DMS 273 treated with DMSO at 0.1 percent for 48 hours (cell line): ENCODE measurements at regions not wholly inside any gene's neighbourhood (a gene's known extent, or its start where the extent isn't known, plus 50 kb on each side); places are given as distances from the start of the nearest gene placed in this dataset.

Experiments used
- DNase-seq: peaks from one replicate; lab custom pipeline; 2025; lab: John Stamatoyannopoulos, UW

- no peak for DNase-seq
Measured at GRCh38 chr21:36532769-36533467, 53.0 kb upstream of the CLDN14 start.

- DNase-seq, result no peak
Measured at GRCh38 chr21:36533468-36533848, 53.5 kb upstream of the CLDN14 start.

GRCh38 chr21:36534656-36535055 lies 54.7 kb upstream of the CLDN14 start:
- no peak for DNase-seq

GRCh38 chr21:36535618-36536241 lies 55.8 kb upstream of the CLDN14 start:
- DNase-seq, result no peak

GRCh38 chr21:36538761-36539160 lies 58.8 kb upstream of the CLDN14 start:
- no peak for DNase-seq

GRCh38 chr21:36539434-36540150 lies 59.7 kb upstream of the CLDN14 start:
- no peak for DNase-seq

GRCh38 chr21:36540700-36541099 lies 60.8 kb upstream of the CLDN14 start:
- no peak for DNase-seq

GRCh38 chr21:36541721-36542139 lies 61.8 kb upstream of the CLDN14 start:
- DNase-seq, result no peak

- no peak for DNase-seq
Measured at GRCh38 chr21:36542312-36543101, 62.6 kb upstream of the CLDN14 start.

GRCh38 chr21:36543924-36544323 lies 64.0 kb upstream of the CLDN14 start:
- no peak for DNase-seq

- no peak for DNase-seq
Measured at GRCh38 chr21:36544545-36544944, 64.6 kb upstream of the CLDN14 start.

GRCh38 chr21:36545776-36546511 lies 66.0 kb upstream of the CLDN14 start:
- DNase-seq, result no peak

- DNase-seq, result no peak
Measured at GRCh38 chr21:36547464-36547863, 67.5 kb upstream of the CLDN14 start.

- no peak for DNase-seq
Measured at GRCh38 chr21:36548866-36549265, 68.9 kb upstream of the CLDN14 start.

GRCh38 chr21:36549470-36549869 lies 69.5 kb upstream of the CLDN14 start:
- no peak for DNase-seq

- DNase-seq, result no peak
Measured at GRCh38 chr21:36550761-36551160, 70.8 kb upstream of the CLDN14 start.

- DNase-seq, result no peak
Measured at GRCh38 chr21:36551321-36551720, 71.4 kb upstream of the CLDN14 start.

- no peak for DNase-seq
Measured at GRCh38 chr21:36551731-36552433, 72.0 kb upstream of the CLDN14 start.

GRCh38 chr21:36552434-36552785 lies 72.5 kb upstream of the CLDN14 start:
- no peak for DNase-seq

- no peak for DNase-seq
Measured at GRCh38 chr21:36553406-36553805, 73.5 kb upstream of the CLDN14 start.
